B cell (primary cell): ENCODE measurements at regions not wholly inside any gene's neighbourhood (a gene's known extent, or its start where the extent isn't known, plus 50 kb on each side); places are given as distances from the start of the nearest gene placed in this dataset.

ENCODE experiments used
- ATAC-seq: fragments of 200-7000 bp; cut with Tn5 transposase; one replicate; pipeline ENCODE4 v1.10.0; 2021; ENCODE audit warnings: low read depth, mild to moderate bottlenecking, moderate number of reproducible peaks, moderate library complexity
- CTCF ChIA-PET: fragments of 350-600 bp; sonication (Branson Sonifier 250); formaldehyde crosslinking; loops from one replicate; lab custom pipeline; 2021; ENCODE audit warnings: antibody characterized with exemption, inconsistent platforms; lab: Charles Lee
- POLR2A ChIA-PET: fragments of 350-600 bp; sonication (Branson Sonifier 250); formaldehyde crosslinking; loops from one replicate; lab custom pipeline; 2021; ENCODE audit warnings: antibody characterized with exemption; lab: Charles Lee
- DNase-seq: peaks from one replicate; pipeline ENCODE4 v3.0.0; 2013
- H2AFZ ChIP-seq: 2 replicates; pipeline ENCODE4 v1.6.1; 2012; ENCODE audit warnings: mild to moderate bottlenecking, low read depth, low read length; ENCODE audit not compliant: insufficient read depth, poor library complexity, severe bottlenecking
- H3K27ac ChIP-seq, 2 donors: 1 replicate in 1 of 2; 2 replicates in 1 of 2; pipeline ENCODE4 v1.5.1; 2012 to 2013; ENCODE audit warnings: low read length in 2 of 2, mild to moderate bottlenecking in 2 of 2, moderate library complexity in 1 of 2
- H3K27me3 ChIP-seq, 4 experiments: fragments of 200-600 bp in 1 of 4; sonication (generic) in 1 of 4; replicated peaks in 1 of 4; 1 replicate in 2 of 4; 2 replicates in 2 of 4; pipeline versions ENCODE4 v1.6.1 to v1.7.0; 2013 to 2016; ENCODE audit warnings: low read length in 3 of 4, mild to moderate bottlenecking in 2 of 4, mixed read lengths in 1 of 4, moderate library complexity in 1 of 4; ENCODE audit not compliant: insufficient read depth in 4 of 4, control insufficient read depth in 3 of 4; ENCODE audit errors: control extremely low read depth in 1 of 4
- H3K36me3 ChIP-seq, 2 experiments: replicated peaks in 1 of 2; 1 replicate in 1 of 2; 2 replicates in 1 of 2; pipeline versions ENCODE4 v1.6.1 to v1.7.1; 2013; ENCODE audit warnings: low read length in 1 of 2; ENCODE audit not compliant: insufficient read depth in 2 of 2, control insufficient read depth in 1 of 2; ENCODE audit errors: control extremely low read depth in 1 of 2, extremely low read depth in 1 of 2
- H3K4me1 ChIP-seq, 2 donors: fragments of 200-600 bp in 1 of 2; sonication (generic) in 1 of 2; 1 replicate in 1 of 2; 2 replicates in 1 of 2; pipeline versions ENCODE4 v1.5.1 to v1.6.1; 2013 to 2017; ENCODE audit warnings: low read length in 2 of 2; ENCODE audit not compliant: control insufficient read depth in 2 of 2, insufficient read depth in 2 of 2
- H3K4me2 ChIP-seq: replicated peaks from 2 replicates; pipeline ENCODE3; 2012; ENCODE audit warnings: mild to moderate bottlenecking, low read depth, low read length; ENCODE audit not compliant: poor library complexity, severe bottlenecking
- H3K4me3 ChIP-seq, 5 experiments: fragments of 200-600 bp in 1 of 5; sonication (generic) in 1 of 5; 1 replicate in 3 of 5; 2 replicates in 2 of 5; pipeline versions ENCODE4 v1.5.1 to v1.7.0; 2011 to 2016; ENCODE audit warnings: low read length in 4 of 5, mild to moderate bottlenecking in 4 of 5, low read depth in 2 of 5, control low read depth in 1 of 5, moderate library complexity in 1 of 5; ENCODE audit not compliant: insufficient read depth in 1 of 5; ENCODE audit errors: control extremely low read depth in 1 of 5, extremely low read depth in 1 of 5
- H3K79me2 ChIP-seq: fragments of 200-600 bp; sonication (generic); one replicate; pipeline ENCODE4 v1.6.0; 2016; ENCODE audit warnings: low read length; ENCODE audit not compliant: control insufficient read depth, insufficient read depth
- H3K9ac ChIP-seq: fragments of 200-600 bp; sonication (generic); 2 replicates; pipeline ENCODE4 v1.6.1; 2017; ENCODE audit warnings: mild to moderate bottlenecking, low read length, moderate library complexity
- H3K9me3 ChIP-seq, 3 donors: one replicate each; pipeline versions ENCODE4 v1.6.1 to v1.7.1; 2013; ENCODE audit warnings: low read length in 2 of 3; ENCODE audit not compliant: control insufficient read depth in 2 of 3, insufficient read depth in 1 of 3; ENCODE audit errors: control extremely low read depth in 1 of 3
- H4K20me1 ChIP-seq: 2 replicates; pipeline ENCODE4 v1.6.0; 2012; ENCODE audit warnings: mild to moderate bottlenecking, low read length; ENCODE audit not compliant: insufficient read depth, control insufficient read depth, poor library complexity, severe bottlenecking
- H3K27ac Mint-ChIP-seq: one replicate; pipeline ENCODE4 v1.8.0; 2021; ENCODE audit warnings: mixed read lengths
- H3K27me3 Mint-ChIP-seq: one replicate; pipeline ENCODE4 v1.8.0; 2021; ENCODE audit warnings: mixed read lengths
- H3K4me1 Mint-ChIP-seq: one replicate; pipeline ENCODE4 v1.8.0; 2021; ENCODE audit warnings: mixed read lengths
- H3K4me3 Mint-ChIP-seq: one replicate; pipeline ENCODE4 v1.8.0; 2021; ENCODE audit warnings: mixed read lengths
- H3K9me3 Mint-ChIP-seq: one replicate; pipeline ENCODE4 v1.8.0; 2022; ENCODE audit warnings: mixed read lengths; ENCODE audit not compliant: insufficient read depth
- CTCF ChIP-seq: fragments of 200-600 bp; IDR thresholded peaks from one replicate; pipeline ENCODE4 v1.8.0; 2022; ENCODE audit warnings: antibody characterized with exemption, mild to moderate bottlenecking
- EZH2 ChIP-seq: IDR thresholded peaks from 2 replicates; pipeline ENCODE4 v1.6.1; 2012; ENCODE audit warnings: borderline replicate concordance, low read depth, mild to moderate bottlenecking, moderate library complexity, low read length; ENCODE audit not compliant: insufficient read depth, poor library complexity, severe bottlenecking
- WGBS: methylation state at CpG from one replicate; pipeline ENCODE4 v1.1.5; 2013; ENCODE audit warnings: missing lambda C conversion rate; ENCODE audit not compliant: insufficient coverage; 5-methylcytosine and 5-hydroxymethylcytosine counted together
- intact Hi-C: fragments of 100-400 bp; cut with micrococcal nuclease; formaldehyde crosslinking; loops from one replicate; pipeline ENCODE4 v1.10.0; 2022

DNA sequence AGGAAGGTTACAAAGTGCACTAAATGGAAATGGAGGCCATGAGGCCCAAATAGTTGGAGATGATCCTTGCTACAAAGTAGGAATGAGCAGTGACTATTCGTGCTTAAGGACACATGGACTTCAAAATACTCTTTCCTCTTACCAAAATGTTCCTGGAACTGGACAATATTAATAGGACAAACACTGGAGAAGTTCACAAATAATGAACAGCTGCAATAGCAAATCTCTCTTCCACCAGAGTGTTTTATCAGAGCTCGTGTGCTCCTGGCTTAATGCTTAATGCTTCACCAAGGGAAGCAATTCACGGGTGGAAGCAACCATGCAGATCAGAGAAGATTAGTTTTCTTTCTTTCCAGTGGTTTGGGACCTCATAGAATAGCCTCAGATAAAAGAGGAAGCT lies 435.4 kb downstream of the BCKDHB start:
- H3K4me3 ChIP-seq, result no peak overlapping the region
- Mint-ChIP-seq H3K27me3 (no peaks in the 10 kb centered on the region), H3K27ac (no peak overlapping the region), H3K4me3 (no peak overlapping the region), H3K4me1 (no peaks in the 10 kb centered on the region), H3K9me3 (no peaks in the 10 kb centered on the region)
- H3K4me2 ChIP-seq, result no peak overlapping the region
- ChIA-PET POLR2A (no interaction called here), CTCF (no interaction called here)
- no peaks in the 10 kb centered on the region for H3K4me1 ChIP-seq
- no peak for TF ChIP-seq CTCF
- no peak for TF ChIP-seq EZH2
- peaks cover 0 to 3% (median 0%) of the 10 kb centered on the region in 4 experiments for H3K27me3 ChIP-seq
- 0% methylated on average over 1 of the region's 3 CpGs for WGBS
- no peak for DNase-seq
- no peaks in the 10 kb centered on the region for H4K20me1 ChIP-seq
- H3K79me2 ChIP-seq, result no peaks in the 10 kb centered on the region
- no peak overlapping the region for H3K27ac ChIP-seq
- no peaks in the 10 kb centered on the region for H3K9me3 ChIP-seq
- no peak overlapping the region for H2AFZ ChIP-seq
- no peak for ATAC-seq
- no peak overlapping the region for H3K9ac ChIP-seq
- no peaks in the 10 kb centered on the region for H3K36me3 ChIP-seq
- intact Hi-C loops, result no loop called here

DNA sequence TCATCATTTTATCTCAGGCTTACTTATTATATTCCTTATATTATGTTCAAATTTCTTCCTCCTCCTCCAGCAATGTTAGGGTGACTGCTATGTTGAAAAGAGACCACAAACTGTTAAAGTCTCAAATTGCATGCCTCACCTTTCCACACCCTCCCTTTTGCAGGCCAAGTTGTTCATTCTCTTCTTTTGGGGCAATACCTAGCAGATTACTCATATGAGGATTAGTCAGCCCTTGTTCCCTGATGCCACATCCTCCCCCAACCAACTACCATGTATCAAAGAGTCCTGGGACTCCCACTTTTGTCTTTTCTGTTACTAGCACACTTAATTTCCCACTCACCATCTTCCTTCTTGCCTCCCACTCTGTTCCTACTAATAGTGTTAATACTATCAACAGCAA lies 434.7 kb downstream of the BCKDHB start:
- H3K9me3 ChIP-seq, result no peaks in the 10 kb centered on the region
- Mint-ChIP-seq H3K9me3 (no peaks in the 10 kb centered on the region), H3K27ac (no peak overlapping the region), H3K4me1 (no peaks in the 10 kb centered on the region), H3K27me3 (no peaks in the 10 kb centered on the region), H3K4me3 (no peak overlapping the region)
- H2AFZ ChIP-seq, result no peak overlapping the region
- intact Hi-C loops, result no loop called here
- no peaks in the 10 kb centered on the region for H3K79me2 ChIP-seq
- no peaks in the 10 kb centered on the region for H3K36me3 ChIP-seq
- no peak overlapping the region for H3K4me2 ChIP-seq
- no peaks in the 10 kb centered on the region for H4K20me1 ChIP-seq
- no peaks in the 10 kb centered on the region for H3K4me1 ChIP-seq
- POLR2A ChIA-PET, result no interaction called here
- H3K27me3 ChIP-seq, result peaks cover 0 to 3% (median 0%) of the 10 kb centered on the region in 4 experiments
- no peak for DNase-seq
- no peak overlapping the region for H3K4me3 ChIP-seq
- no peak overlapping the region for H3K9ac ChIP-seq
- no peak overlapping the region for H3K27ac ChIP-seq
- CTCF ChIA-PET, result no interaction called here
- no peak for TF ChIP-seq CTCF
- no peak for TF ChIP-seq EZH2
- ATAC-seq, result no peak
